ENCODE measurements at regions not wholly inside any gene's neighbourhood (a gene's known extent, or its start where the extent isn't known, plus 50 kb on each side); places are given as distances from the start of the nearest gene placed in this dataset.

- no peak for TF ChIP-seq CTCF (conservative IDR thresholded peaks at IDR 0.05; ENCODE audit: low read length)
- TF ChIP-seq EZH2phosphoT487 (IDR thresholded peaks at IDR 0.05; ENCODE audit: borderline replicate concordance): no peak
- H3K4me2 ChIP-seq (ENCODE audit: low read depth, low read length, poor library complexity, severe bottlenecking): no peak overlapping the region
- no peaks in the 10 kb centered on the region for H3K36me3 ChIP-seq (ENCODE audit: insufficient read depth, low read length)
- H2AFZ ChIP-seq (ENCODE audit: low read length): no peak overlapping the region
- no peaks in the 10 kb centered on the region for H3F3A ChIP-seq (ENCODE audit: low read depth)
- H3K4me3 ChIP-seq (ENCODE audit: low read length, poor library complexity, severe bottlenecking): no peak overlapping the region
- H3K4me1 ChIP-seq (ENCODE audit: insufficient read depth, low read length, poor library complexity, severe bottlenecking): no peaks in the 10 kb centered on the region
- H3K9me2 ChIP-seq (replicated peaks; ENCODE audit: low read depth, low read length): no peaks in the 10 kb centered on the region
- H3K9me3 ChIP-seq (ENCODE audit: insufficient read depth, low read depth, low read length): no peaks in the 10 kb centered on the region
- no peaks in the 10 kb centered on the region for H4K20me1 ChIP-seq (ENCODE audit: insufficient read depth, low read length, poor library complexity, severe bottlenecking)
- H3K9ac ChIP-seq (ENCODE audit: low read depth, low read length, poor library complexity, severe bottlenecking): no peak overlapping the region
- no peaks in the 10 kb centered on the region for H3K27me3 ChIP-seq (ENCODE audit: insufficient read depth, low read length, poor library complexity, severe bottlenecking)
- H3K79me2 ChIP-seq (ENCODE audit: insufficient read depth, low read length): no peaks in the 10 kb centered on the region
These were observed 87.9 kb downstream of the CDCA7 start for GRCh38 chr2:173442542-173442941.

- Histone ChIP-seq H3K79me2 (ENCODE audit: insufficient read depth, low read length) (no peaks in the 10 kb centered on the region), H3K9me2 (replicated peaks; ENCODE audit: low read depth, low read length) (no peaks in the 10 kb centered on the region), H3K27me3 (ENCODE audit: insufficient read depth, low read length, poor library complexity, severe bottlenecking) (no peaks in the 10 kb centered on the region), H3F3A (ENCODE audit: low read depth) (no peaks in the 10 kb centered on the region; the same call in 1 of the 2 replicates), H4K20me1 (ENCODE audit: insufficient read depth, low read length, poor library complexity, severe bottlenecking) (no peaks in the 10 kb centered on the region), H2AFZ (ENCODE audit: low read length) (no peak overlapping the region), H3K4me3 (ENCODE audit: low read length, poor library complexity, severe bottlenecking) (no peak overlapping the region), H3K9me3 (ENCODE audit: insufficient read depth, low read depth, low read length) (no peaks in the 10 kb centered on the region), H3K4me2 (ENCODE audit: low read depth, low read length, poor library complexity, severe bottlenecking) (no peak overlapping the region), H3K36me3 (ENCODE audit: insufficient read depth, low read length) (no peaks in the 10 kb centered on the region), H3K9ac (ENCODE audit: low read depth, low read length, poor library complexity, severe bottlenecking) (no peak overlapping the region), H3K4me1 (ENCODE audit: insufficient read depth, low read length, poor library complexity, severe bottlenecking) (peaks cover 17% of the 10 kb centered on the region)
- no peak for TF ChIP-seq EZH2phosphoT487 (IDR thresholded peaks at IDR 0.05; ENCODE audit: borderline replicate concordance)
- no peak for TF ChIP-seq CTCF (conservative IDR thresholded peaks at IDR 0.05; ENCODE audit: low read length)
These were observed 92.0 kb downstream of the CDCA7 start for GRCh38 chr2:173446722-173447121.

- TF ChIP-seq EZH2phosphoT487 (IDR thresholded peaks at IDR 0.05; ENCODE audit: borderline replicate concordance) (no peak), CTCF (conservative IDR thresholded peaks at IDR 0.05; ENCODE audit: low read length) (peak; percentile 54)
- no peak overlapping the region for H3K9ac ChIP-seq (ENCODE audit: low read depth, low read length, poor library complexity, severe bottlenecking)
These were observed 94.3 kb downstream of the CDCA7 start for GRCh38 chr2:173448938-173449471.

More at GRCh38 chr2:173448938-173449471, 94.3 kb downstream of the CDCA7 start:
- Histone ChIP-seq H3K9me2 (replicated peaks; ENCODE audit: low read depth, low read length) (no peaks in the 10 kb centered on the region), H3K9me3 (ENCODE audit: insufficient read depth, low read depth, low read length) (no peaks in the 10 kb centered on the region), H3K27me3 (ENCODE audit: insufficient read depth, low read length, poor library complexity, severe bottlenecking) (no peaks in the 10 kb centered on the region), H3K4me3 (ENCODE audit: low read length, poor library complexity, severe bottlenecking) (no peak overlapping the region), H3K79me2 (ENCODE audit: insufficient read depth, low read length) (no peaks in the 10 kb centered on the region), H3F3A (ENCODE audit: low read depth) (no peaks in the 10 kb centered on the region; the same call in 1 of the 2 replicates), H3K4me1 (ENCODE audit: insufficient read depth, low read length, poor library complexity, severe bottlenecking) (peaks cover 29% of the 10 kb centered on the region), H4K20me1 (ENCODE audit: insufficient read depth, low read length, poor library complexity, severe bottlenecking) (no peaks in the 10 kb centered on the region), H3K36me3 (ENCODE audit: insufficient read depth, low read length) (no peaks in the 10 kb centered on the region), H2AFZ (ENCODE audit: low read length) (0 out of 2 replicates have a peak overlapping the region, but pooled peaks have one; percentile 35), H3K4me2 (ENCODE audit: low read depth, low read length, poor library complexity, severe bottlenecking) (peak overlapping the region; percentile 13)
